ENCODE measurements at regions not wholly inside any gene's neighbourhood (a gene's known extent, or its start where the extent isn't known, plus 50 kb on each side); places are given as distances from the start of the nearest gene placed in this dataset.

- 46 to 56% methylated on average over 13 of the region's 13 CpGs for WGBS, 2 experiments (ENCODE audit: low coverage in 1 of 2, low lambda C conversion rate in 2 of 2, missing lambda C conversion rate in 2 of 2)
- H3K27me3 ChIP-seq (replicated peaks; ENCODE audit: insufficient read depth) = no peaks in the 10 kb centered on the region
- H2AFZ ChIP-seq = no peak overlapping the region
- no peak for TF ChIP-seq EZH2 (IDR thresholded peaks at IDR 0.05; ENCODE audit: insufficient read depth, poor library complexity, severe bottlenecking)
- TF ChIP-seq EZH2phosphoT487 (IDR thresholded peaks at IDR 0.05; ENCODE audit: insufficient read depth, low read depth) = no peak
- H3K4me3 ChIP-seq = no peak overlapping the region
- H3K27ac ChIP-seq = no peak overlapping the region
- H3K4me1 ChIP-seq (ENCODE audit: insufficient read depth) = no peaks in the 10 kb centered on the region; the same call in 1 of the 2 replicates
- H3F3A ChIP-seq (ENCODE audit: insufficient read depth) = no peaks in the 10 kb centered on the region
- H3K9me3 ChIP-seq (ENCODE audit: low read depth) = no peaks in the 10 kb centered on the region
- H3K9me2 ChIP-seq (ENCODE audit: insufficient read depth) = no peaks in the 10 kb centered on the region
- peak; percentile 58 for DNase-seq
- no peaks in the 10 kb centered on the region for H4K20me1 ChIP-seq (ENCODE audit: insufficient read depth)
- no peaks in the 10 kb centered on the region for H3K79me2 ChIP-seq (ENCODE audit: insufficient read depth)
- in situ Hi-C loops (cut with MboI) = no loop called here
- H3K4me2 ChIP-seq (ENCODE audit: unreplicated experiment) = no peak overlapping the region
- H3K36me3 ChIP-seq (ENCODE audit: low read depth) = no peaks in the 10 kb centered on the region
- no peak overlapping the region for H3K9ac ChIP-seq
These were observed 94.2 kb upstream of the SRSF6 start for GRCh38 chr20:43363506-43363905.

GRCh38 chr20:43361526-43361925 is 96.2 kb upstream of the SRSF6 start:
- 69 to 74% methylated on average over 4 of the region's 4 CpGs for WGBS, 2 experiments (ENCODE audit: low coverage in 1 of 2, low lambda C conversion rate in 2 of 2, missing lambda C conversion rate in 2 of 2)
- H3K9me2 ChIP-seq (ENCODE audit: insufficient read depth) = no peaks in the 10 kb centered on the region
- H3K9me3 ChIP-seq (ENCODE audit: low read depth) = no peaks in the 10 kb centered on the region
- H3K4me1 ChIP-seq (ENCODE audit: insufficient read depth) = no peaks in the 10 kb centered on the region; the same call in 1 of the 2 replicates
- no peaks in the 10 kb centered on the region for H3F3A ChIP-seq (ENCODE audit: insufficient read depth)
- no peak overlapping the region for H3K9ac ChIP-seq
- H2AFZ ChIP-seq = no peak overlapping the region
- DNase-seq = no peak
- no peak overlapping the region for H3K4me3 ChIP-seq
- TF ChIP-seq EZH2 (IDR thresholded peaks at IDR 0.05; ENCODE audit: insufficient read depth, poor library complexity, severe bottlenecking) (no peak), EZH2phosphoT487 (IDR thresholded peaks at IDR 0.05; ENCODE audit: insufficient read depth, low read depth) (no peak)
- H3K4me2 ChIP-seq (ENCODE audit: unreplicated experiment) = no peak overlapping the region
- H3K79me2 ChIP-seq (ENCODE audit: insufficient read depth) = no peaks in the 10 kb centered on the region
- in situ Hi-C loops (cut with MboI) = no loop called here
- no peaks in the 10 kb centered on the region for H4K20me1 ChIP-seq (ENCODE audit: insufficient read depth)
- H3K27ac ChIP-seq = no peak overlapping the region
- no peaks in the 10 kb centered on the region for H3K27me3 ChIP-seq (replicated peaks; ENCODE audit: insufficient read depth)
- no peaks in the 10 kb centered on the region for H3K36me3 ChIP-seq (ENCODE audit: low read depth)

DNA sequence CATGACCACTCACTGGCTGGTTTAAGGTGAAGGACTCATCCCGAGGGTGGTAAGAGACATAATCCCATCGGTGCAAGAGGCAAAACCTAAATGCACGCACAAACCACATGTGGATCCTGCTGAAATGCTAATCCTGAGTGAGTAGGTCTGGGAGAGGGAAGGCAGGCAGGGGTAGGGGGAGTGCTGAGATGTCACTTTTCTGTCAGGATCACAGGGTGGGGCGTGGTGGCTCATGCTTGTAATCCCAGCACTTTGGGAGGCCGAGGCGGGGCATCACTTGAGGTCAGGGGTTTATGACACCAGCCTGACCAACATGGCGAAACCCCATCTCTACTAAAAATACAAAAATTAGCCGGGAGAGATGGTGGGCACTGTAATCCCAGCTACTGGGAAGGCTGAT is 97.7 kb upstream of the SRSF6 start:
- Histone ChIP-seq H3F3A (ENCODE audit: insufficient read depth) (no peaks in the 10 kb centered on the region), H2AFZ (no peak overlapping the region), H3K27ac (no peak overlapping the region), H3K4me3 (no peak overlapping the region), H3K79me2 (ENCODE audit: insufficient read depth) (no peaks in the 10 kb centered on the region), H3K27me3 (replicated peaks; ENCODE audit: insufficient read depth) (no peaks in the 10 kb centered on the region), H3K36me3 (ENCODE audit: low read depth) (no peaks in the 10 kb centered on the region), H3K9ac (no peak overlapping the region), H3K9me3 (ENCODE audit: low read depth) (no peaks in the 10 kb centered on the region), H3K9me2 (ENCODE audit: insufficient read depth) (no peaks in the 10 kb centered on the region), H3K4me2 (ENCODE audit: unreplicated experiment) (no peak overlapping the region), H4K20me1 (ENCODE audit: insufficient read depth) (no peaks in the 10 kb centered on the region), H3K4me1 (ENCODE audit: insufficient read depth) (no peaks in the 10 kb centered on the region; the same call in 1 of the 2 replicates)
- in situ Hi-C loops (cut with MboI) = no loop called here
- no peak for DNase-seq
- TF ChIP-seq EZH2phosphoT487 (IDR thresholded peaks at IDR 0.05; ENCODE audit: insufficient read depth, low read depth) (no peak), EZH2 (IDR thresholded peaks at IDR 0.05; ENCODE audit: insufficient read depth, poor library complexity, severe bottlenecking) (no peak)
- 69 to 73% methylated on average over 8 of the region's 8 CpGs for WGBS, 2 experiments (ENCODE audit: low coverage in 1 of 2, low lambda C conversion rate in 2 of 2, missing lambda C conversion rate in 2 of 2)

DNA sequence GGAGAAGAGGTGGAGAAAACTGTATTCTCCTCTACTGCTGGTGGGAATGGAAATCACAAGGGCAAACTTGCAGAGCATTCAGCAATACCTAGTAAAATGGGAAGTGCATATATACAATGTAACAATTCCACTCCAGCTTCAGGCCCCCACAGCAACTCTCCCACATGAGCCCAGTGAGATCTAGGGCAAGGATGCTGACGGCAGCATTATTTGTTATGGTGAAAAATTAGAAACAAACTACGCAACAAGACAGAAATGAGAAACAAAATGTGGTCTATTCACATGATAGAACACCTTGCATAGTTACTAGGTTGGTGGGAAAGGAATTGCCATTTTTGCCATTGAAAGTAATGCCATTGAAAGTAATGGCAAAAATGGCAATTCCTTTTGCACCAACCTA is 98.9 kb upstream of the SRSF6 start:
- Histone ChIP-seq H3K9me3 (ENCODE audit: low read depth) (no peaks in the 10 kb centered on the region), H4K20me1 (ENCODE audit: insufficient read depth) (no peaks in the 10 kb centered on the region), H3K27me3 (replicated peaks; ENCODE audit: insufficient read depth) (no peaks in the 10 kb centered on the region), H3K9ac (no peak overlapping the region), H3F3A (ENCODE audit: insufficient read depth) (no peaks in the 10 kb centered on the region), H3K9me2 (ENCODE audit: insufficient read depth) (no peaks in the 10 kb centered on the region), H3K27ac (no peak overlapping the region), H2AFZ (no peak overlapping the region), H3K4me1 (ENCODE audit: insufficient read depth) (no peaks in the 10 kb centered on the region; the same call in 1 of the 2 replicates), H3K4me2 (ENCODE audit: unreplicated experiment) (no peak overlapping the region), H3K36me3 (ENCODE audit: low read depth) (no peaks in the 10 kb centered on the region), H3K4me3 (no peak overlapping the region), H3K79me2 (ENCODE audit: insufficient read depth) (no peaks in the 10 kb centered on the region)
- no peak for TF ChIP-seq EZH2phosphoT487 (IDR thresholded peaks at IDR 0.05; ENCODE audit: insufficient read depth, low read depth)
- TF ChIP-seq EZH2 (IDR thresholded peaks at IDR 0.05; ENCODE audit: insufficient read depth, poor library complexity, severe bottlenecking) = no peak
- no peak for DNase-seq
- in situ Hi-C loops (cut with MboI) = no loop called here
- 60 to 63% methylated on average over 2 of the region's 2 CpGs for WGBS, 2 experiments (ENCODE audit: low coverage in 1 of 2, low lambda C conversion rate in 2 of 2, missing lambda C conversion rate in 2 of 2)

DNA sequence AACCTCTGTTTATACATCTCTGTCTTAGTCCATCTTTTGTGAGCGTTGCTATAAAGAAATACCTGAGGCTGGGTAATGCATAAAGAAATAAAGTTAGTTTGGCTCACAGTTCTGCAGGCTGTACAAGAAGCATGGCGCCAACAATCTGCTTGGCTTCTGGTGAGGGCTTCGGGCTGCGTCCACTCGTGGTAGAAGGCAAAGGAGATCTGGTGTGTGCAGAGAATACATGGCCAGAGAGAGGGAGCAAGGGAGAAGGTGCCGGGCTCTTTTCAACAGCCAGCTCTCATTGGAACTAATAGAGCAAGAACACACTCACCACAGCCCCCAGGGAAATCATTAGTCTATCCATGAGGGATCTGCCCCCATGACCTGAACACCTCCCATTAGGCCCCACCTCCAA is 100.3 kb upstream of the SRSF6 start:
- TF ChIP-seq EZH2phosphoT487 (IDR thresholded peaks at IDR 0.05; ENCODE audit: insufficient read depth, low read depth) = no peak
- TF ChIP-seq EZH2 (IDR thresholded peaks at IDR 0.05; ENCODE audit: insufficient read depth, poor library complexity, severe bottlenecking) = no peak
- Histone ChIP-seq H3K27me3 (replicated peaks; ENCODE audit: insufficient read depth) (no peaks in the 10 kb centered on the region), H2AFZ (no peak overlapping the region), H3K79me2 (ENCODE audit: insufficient read depth) (no peaks in the 10 kb centered on the region), H3K9me3 (ENCODE audit: low read depth) (no peaks in the 10 kb centered on the region), H3K4me1 (ENCODE audit: insufficient read depth) (no peaks in the 10 kb centered on the region), H3K4me3 (no peak overlapping the region), H3K36me3 (ENCODE audit: low read depth) (no peaks in the 10 kb centered on the region), H3F3A (ENCODE audit: insufficient read depth) (no peaks in the 10 kb centered on the region), H3K4me2 (ENCODE audit: unreplicated experiment) (no peak overlapping the region), H3K9ac (no peak overlapping the region), H3K9me2 (ENCODE audit: insufficient read depth) (no peaks in the 10 kb centered on the region), H4K20me1 (ENCODE audit: insufficient read depth) (no peaks in the 10 kb centered on the region), H3K27ac (no peak overlapping the region)
- WGBS, 2 experiments (ENCODE audit: low coverage in 1 of 2, low lambda C conversion rate in 2 of 2, missing lambda C conversion rate in 2 of 2) = 61 to 65% methylated on average over 6 of the region's 6 CpGs
- in situ Hi-C loops (cut with MboI) = no loop called here
- DNase-seq = no peak

All from GM23248 (cell line).